ENCODE measurements at regions not wholly inside any gene's neighbourhood (a gene's known extent, or its start where the extent isn't known, plus 50 kb on each side); places are given as distances from the start of the nearest gene placed in this dataset.

DNA sequence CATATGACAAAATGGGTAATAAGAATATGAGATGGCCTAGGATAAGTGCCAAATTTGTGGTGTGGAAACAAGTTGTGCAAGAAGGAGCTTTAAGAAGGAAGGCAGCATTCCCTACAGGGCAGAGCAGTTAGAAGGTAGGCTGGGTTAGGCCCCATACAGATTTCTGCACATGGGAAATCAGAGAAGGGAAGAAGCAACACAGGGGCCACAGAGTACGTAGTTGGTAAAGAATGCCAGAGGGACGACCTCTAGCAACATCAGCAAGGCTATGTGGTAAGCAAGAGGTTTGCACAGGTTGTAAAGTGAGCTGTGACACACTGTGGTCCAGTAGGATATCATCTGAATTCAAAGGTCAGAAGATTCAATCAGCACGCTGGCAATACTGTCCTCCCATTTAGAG is 765.6 kb upstream of the B3GALT2 start:
- no peak for TF ChIP-seq CTCF (IDR thresholded peaks at IDR 0.05)
- no peak for TF ChIP-seq HOXA7 (CRISPR knock-in tag; IDR thresholded peaks at IDR 0.05)
- TF ChIP-seq JUNB (IDR thresholded peaks at IDR 0.05), result no peak
- TF ChIP-seq POLR2A (IDR thresholded peaks at IDR 0.05; ENCODE audit: low read length), result no peak
- TF ChIP-seq TP53 (CRISPR knock-in tag; IDR thresholded peaks at IDR 0.05), result no peak
- TF ChIP-seq CHD4 (IDR thresholded peaks at IDR 0.05; ENCODE audit: borderline replicate concordance), result no peak
- TF ChIP-seq ZNF302 (CRISPR knock-in tag; IDR thresholded peaks at IDR 0.05), result no peak
- no peak for TF ChIP-seq REST (IDR thresholded peaks at IDR 0.05)
- no peak for TF ChIP-seq CBX8 (IDR thresholded peaks at IDR 0.05)
- no peak for TF ChIP-seq RFX5 (IDR thresholded peaks at IDR 0.05)
- no peak for TF ChIP-seq SMC3 (IDR thresholded peaks at IDR 0.05)
- no peak for TF ChIP-seq EP300 (IDR thresholded peaks at IDR 0.05)
- no peak for TF ChIP-seq CBX2 (IDR thresholded peaks at IDR 0.05; ENCODE audit: borderline replicate concordance, low read depth)

Data from A549 (cell line).